NOMO-1 treated with dmso at 0.1 percent for 144 hours (cell line): ENCODE measurements at regions not wholly inside any gene's neighbourhood (a gene's known extent, or its start where the extent isn't known, plus 50 kb on each side); places are given as distances from the start of the nearest gene placed in this dataset.
"Not testable (repeated sequence)": the region's sequence is repeated elsewhere in the genome, so short reads cannot be mapped to it uniquely, and the experiment has no call there.

Experiments
- DNase-seq: peaks from one replicate; lab custom pipeline; 2025; ENCODE audit not compliant: unreplicated experiment; lab: John Stamatoyannopoulos, UW

DNA sequence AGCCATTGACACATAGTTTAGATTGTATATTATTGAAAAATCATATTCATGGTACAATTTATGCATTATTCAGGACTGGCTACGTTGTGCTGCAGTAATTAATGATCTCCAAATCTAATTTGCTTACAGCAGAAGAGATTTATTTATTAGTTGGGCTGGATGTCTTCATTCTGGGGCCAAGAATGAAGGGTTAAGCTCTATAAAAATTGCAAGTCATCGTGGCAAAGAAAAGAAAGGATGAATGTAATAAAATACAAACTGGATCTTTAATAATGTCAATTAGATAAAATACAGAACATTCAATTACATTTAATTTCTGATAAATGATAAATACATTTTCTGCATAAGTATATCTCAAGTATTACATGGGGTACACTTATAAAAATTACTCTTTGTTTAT is 151.8 kb upstream of the ANO5 start:
- DNase-seq: no peak

DNA sequence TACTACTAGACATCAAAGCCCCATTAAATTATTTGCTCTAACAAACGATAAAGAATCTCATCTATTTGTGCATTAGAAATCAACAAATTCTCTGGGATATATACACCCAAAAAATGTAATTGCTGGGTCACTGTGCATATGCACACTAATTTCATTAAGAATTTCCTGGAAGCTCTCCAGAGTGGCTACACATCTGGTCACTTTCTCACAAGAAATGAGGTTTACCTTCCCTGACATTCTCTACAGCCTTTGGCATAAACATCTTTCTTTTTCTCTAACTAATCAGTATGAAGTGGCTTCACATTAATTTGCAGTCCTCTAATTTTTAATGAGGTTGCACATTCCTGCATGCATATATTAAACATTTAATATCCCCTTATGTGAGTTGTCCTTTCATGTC is 150.8 kb upstream of the ANO5 start:
- no peak for DNase-seq

DNA sequence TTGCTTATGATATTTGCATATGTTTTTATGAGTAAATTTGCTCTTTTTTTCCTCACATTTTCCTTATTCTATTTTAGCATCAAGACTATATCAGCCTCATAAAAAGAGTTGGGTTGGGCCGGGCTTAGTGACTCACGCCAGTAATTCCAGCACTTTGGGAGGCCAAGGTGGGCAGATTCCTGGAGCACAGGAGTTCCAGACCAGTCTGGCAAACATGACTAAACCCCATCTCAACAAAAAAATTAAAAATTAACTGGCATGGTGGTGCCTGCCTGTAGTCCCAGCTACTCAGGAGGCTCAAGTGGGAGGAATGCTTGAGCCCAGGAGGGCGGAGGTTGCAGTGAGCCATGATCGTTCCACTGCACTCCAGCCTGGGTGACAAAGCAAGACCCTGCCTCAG is 148.8 kb upstream of the ANO5 start:
- DNase-seq: no peak

DNA sequence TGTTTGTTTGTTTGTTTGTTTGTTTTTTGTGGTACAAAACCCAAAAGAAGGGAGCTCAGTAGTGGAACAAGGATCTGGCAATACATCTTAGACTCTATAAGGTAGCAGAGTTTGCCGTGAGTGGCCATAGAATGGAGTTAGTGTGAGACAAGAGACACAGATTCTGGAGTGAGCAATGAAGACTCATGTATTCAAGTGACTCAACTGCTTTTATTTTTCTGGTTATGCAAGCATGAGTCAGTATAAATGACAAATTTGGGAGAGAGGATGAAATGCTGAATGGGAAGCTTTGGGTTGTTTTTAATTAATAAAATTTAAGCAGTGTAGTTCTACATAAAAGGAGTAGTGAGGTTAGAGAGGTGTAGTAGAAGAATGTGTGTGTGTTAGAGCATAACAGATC is 143.6 kb upstream of the ANO5 start:
- no peak for DNase-seq

DNA sequence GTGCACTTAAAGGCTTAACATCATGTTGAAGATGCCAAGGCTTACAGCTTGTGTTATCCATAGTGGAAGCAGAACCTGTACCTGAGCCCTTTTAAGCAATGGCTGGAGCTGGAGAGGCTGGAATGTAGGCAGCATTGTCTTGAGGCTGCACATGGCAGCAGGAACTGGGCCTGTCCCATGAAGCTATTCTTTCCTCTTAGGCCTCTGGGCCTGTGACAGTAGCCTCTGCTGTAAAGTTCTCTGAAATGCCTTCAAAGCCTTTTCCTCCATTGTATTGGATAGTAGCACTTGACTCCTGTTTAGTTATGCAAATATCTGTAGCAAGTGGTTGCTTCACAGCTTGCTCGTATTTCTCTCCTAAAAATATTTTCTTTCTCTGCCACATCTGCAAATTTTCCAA is 127.4 kb upstream of the ANO5 start:
- DNase-seq: no peak

DNA sequence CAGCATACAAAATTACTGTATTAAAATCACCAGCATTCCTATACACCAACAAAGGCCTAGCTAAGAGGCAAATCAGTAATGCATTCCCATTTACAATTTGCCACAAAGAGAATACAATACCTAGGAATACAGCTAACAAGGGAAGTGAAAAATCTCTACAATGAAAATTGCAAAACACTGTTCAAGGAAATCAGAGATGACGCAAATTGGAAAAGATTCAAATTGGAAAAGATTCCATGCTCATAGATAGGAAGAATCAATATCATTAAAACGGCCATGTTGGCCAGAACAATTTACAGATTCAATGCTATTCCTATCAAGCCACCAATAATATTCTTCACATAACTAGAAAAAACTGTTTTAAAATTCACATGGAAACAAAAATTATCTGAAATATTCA is 123.0 kb upstream of the ANO5 start:
- no peak for DNase-seq

DNA sequence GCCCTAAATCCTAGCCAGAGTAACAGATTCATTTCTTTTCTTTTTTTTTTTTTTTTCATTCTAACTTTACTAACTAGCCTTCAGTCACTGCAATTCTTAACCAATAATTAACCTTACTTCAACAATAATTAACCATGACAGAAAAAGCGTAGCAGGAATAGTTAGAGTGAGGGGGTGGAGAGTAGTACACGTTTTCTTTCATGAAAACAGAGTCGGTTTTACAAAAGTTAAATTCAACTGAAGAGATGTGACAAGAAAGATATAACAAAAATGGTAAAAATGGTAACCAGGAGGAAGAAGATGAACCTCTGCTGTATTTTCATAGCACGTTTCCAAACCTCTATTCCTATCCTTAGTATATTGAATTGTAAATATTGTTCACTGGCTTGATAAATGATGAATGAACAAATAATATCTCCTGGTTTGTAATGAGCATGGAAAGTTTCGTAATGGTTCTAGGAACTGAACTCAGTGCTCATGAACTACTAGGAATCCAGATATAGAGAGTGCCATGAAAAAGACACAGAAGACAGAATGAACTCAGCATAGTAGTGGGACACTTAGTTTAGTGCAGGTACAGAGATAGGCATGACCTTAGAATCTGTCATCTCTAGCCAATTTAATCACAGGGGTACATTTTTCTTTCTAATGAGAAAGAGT is 116.5 kb upstream of the ANO5 start:
- no peak for DNase-seq

DNA sequence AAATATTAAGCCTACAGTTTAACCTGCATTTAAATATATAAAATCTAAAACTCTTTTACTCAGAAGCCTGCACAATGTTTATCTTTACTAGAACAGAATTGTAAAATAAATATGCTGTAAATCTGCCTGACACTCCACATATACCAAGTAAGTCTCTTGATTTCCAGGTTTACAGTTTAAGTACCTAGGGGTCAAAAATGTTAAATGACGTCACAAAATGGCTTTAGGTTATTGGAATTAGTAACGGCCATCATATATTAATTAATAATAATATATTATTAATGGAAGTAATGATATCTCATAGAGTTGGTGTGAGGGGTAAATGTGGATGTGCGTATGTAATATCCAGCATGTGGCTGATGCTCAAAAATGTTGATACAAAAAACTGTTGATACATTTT is 114.8 kb upstream of the ANO5 start:
- no peak for DNase-seq

DNA sequence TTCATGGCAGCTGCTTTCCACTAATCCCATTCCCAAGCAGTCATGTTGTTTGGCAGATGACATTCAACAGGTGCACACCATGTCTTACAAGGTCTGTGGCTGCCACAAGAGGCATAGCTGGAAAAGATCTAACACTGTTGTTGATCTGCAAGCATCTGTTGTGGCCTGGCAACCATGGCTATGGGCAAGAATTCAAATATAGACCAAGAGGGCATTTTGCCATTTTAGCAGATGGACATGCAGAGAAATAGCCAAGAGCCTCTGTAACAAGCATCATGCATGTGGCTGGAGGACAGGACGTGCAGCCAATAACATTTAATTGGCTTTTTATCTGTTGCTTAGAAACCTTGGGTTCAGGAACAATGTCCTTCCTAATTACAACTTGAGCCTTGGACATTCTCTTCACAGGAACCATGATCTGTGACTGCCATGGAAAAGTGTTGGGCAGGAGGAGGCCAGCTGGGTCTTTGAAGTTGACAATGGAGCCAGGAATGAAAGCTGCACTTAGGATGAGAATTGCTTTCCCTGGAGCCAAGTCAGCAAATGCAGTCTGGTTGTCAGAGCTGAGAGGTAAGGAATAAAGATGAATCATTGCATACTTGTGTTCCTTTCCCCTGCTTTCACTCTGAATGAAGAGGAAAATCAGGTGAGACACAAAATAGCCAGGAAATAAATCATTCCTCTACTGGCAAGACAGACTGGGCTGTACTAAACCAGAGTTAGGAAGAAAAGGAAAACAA is 113.6 kb upstream of the ANO5 start:
- DNase-seq: no peak

DNA sequence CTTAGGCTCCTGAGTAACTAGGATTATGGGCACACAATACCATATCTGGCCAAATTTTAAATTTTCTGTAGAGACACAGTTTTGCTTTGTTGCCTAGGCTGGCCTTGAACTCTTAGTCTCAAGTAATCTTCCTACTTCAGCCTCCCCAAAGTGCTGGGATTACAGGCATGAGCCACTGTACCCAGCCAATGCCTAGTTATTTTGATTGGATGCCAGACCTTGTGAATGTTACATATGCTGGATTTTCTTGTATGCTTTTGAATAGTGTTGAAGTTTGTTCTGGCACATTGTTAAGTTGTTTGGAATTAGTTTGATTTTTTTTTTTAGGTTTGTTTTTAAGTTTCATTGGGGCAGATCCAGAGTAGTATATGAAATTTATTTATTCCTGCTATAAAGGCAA is 110.7 kb upstream of the ANO5 start:
- DNase-seq: no peak

DNA sequence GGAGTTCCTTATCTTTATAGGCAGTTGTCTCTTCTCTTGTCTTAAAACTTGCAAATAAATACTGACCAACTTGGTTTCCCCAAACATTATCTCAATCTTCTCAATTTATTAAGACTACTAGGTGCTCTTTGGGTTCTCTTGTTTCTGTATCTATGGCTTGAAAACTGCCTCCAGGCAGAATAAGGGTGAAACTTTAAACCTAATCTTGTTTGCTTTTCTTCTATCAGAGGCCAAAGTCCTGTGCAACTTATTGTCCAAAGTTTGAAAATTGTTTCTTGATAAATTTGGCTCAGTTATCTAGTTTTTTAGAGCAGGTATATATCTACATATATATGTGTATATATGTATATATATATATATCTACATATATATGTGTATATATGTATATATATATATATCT is 110.1 kb upstream of the ANO5 start:
- no peak for DNase-seq

DNA sequence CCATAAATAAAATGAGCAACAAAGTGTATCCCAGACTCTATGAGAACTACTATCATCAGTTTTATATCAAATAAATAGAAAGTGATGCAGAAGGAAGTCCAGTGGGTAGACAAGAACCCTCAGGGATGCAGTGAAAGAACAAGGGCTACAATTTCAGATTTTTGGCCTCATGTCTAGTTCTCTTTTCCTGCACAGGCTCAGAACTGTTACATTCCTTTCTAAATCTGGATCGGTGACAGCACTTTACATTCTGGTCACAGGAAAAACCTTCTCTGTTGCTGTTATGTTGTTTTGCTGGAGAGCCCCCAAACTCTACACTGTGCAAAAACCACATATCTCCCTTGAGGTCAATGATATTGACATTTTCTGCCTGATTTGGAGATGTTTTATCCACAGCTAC is 108.8 kb upstream of the ANO5 start:
- DNase-seq: no peak

DNA sequence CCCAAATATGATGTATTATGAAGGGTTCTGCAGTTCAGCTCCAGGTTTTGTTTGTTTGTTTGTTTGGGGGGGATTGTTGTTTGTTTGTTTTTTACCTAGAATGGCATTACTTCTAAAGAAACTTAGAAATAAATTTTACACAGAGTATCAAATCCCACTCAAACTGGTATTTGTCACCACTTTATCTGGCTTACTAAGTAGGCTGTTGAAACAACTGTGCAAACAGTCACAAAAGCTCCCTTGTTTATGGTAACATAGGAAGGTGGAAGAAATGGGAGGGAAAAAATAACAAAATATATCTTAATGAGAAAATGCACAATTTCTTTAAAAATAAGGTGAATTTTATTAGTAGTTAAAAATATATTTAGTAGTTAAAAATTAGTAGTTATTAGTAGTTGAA is 108.3 kb upstream of the ANO5 start:
- DNase-seq: no peak

DNA sequence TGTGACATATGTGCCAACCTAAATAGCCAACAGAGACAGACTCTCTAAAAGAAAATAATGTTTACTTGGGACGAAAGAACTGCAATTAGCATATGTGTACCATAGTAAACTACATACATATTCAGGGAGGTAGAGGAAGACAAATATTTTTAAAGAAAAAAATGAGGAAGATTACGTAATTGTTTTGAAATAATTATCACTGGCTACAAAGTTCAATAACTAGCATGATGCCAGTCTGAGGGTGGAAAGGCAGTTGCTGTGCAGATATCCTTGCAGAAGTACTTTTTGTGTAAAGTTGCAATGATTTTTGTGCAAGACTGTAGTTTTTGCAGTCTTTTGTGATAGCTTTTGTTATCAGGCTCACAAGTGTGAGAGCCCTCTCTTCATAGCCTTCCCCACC is 103.3 kb upstream of the ANO5 start:
- no peak for DNase-seq

DNA sequence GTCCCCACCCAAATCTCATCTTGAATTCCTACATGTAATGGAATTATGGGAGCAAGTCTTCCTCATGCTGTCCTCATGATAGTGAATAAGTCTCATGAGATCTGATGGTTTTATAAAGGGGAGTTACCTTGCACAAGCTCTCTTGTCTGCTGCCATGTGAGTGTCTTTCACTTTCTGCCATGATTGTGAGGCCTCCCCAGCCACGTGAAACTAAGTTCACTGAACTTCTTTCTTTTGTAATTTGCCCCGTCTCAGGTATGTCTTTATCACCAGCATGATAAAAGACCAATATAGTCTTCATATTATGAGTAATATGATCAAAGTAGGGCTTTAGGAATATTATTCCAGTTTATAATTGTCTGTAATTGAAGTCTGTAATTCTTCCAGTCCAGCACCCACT is 86.3 kb upstream of the ANO5 start:
- DNase-seq: no peak

DNA sequence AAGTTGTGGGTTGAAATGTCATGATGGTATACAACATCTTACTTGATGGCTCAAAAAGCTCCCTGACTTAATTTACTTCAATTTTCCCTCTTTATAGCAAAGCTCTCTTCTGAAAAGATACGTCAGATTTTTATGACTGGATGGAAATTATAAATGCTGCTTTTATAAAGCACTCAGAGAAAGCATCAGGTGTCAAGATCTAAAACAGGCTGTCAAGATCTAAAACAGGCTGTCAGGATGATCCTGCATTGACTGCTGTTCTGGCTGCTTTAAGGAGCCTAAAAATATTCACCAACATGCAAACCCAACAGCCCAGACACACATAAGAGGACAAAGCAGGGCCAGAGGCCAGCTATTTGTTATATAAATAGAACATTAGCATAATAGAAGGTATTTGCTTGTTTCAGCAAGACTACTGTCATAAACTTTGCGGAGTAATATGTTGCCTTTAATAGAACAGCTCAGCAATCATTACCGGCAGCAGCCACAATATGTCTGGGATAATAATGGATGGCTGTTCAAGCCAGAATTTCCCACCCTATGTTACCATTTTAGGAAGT is 77.3 kb upstream of the ANO5 start:
- DNase-seq: no peak

DNA sequence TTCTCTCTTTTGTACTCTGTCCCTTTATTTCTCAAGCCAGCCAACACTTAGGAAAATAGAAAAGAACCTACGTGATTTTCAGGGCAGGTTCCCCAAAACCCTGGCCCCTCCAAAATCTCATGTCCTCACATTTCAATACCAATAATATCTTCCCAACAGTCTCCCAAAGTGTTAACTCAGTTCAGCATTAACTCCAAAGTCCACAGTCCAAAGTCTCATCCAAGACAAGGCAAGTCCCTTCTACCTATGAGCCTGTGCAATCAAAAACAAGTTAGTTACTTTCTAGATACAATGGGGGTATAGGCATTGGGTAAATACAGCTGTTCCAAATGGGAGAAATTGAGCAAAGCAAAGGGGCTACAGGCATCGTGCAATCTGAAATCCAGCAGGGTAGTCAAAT is 64.9 kb upstream of the ANO5 start:
- DNase-seq: not testable (repeated sequence)

DNA sequence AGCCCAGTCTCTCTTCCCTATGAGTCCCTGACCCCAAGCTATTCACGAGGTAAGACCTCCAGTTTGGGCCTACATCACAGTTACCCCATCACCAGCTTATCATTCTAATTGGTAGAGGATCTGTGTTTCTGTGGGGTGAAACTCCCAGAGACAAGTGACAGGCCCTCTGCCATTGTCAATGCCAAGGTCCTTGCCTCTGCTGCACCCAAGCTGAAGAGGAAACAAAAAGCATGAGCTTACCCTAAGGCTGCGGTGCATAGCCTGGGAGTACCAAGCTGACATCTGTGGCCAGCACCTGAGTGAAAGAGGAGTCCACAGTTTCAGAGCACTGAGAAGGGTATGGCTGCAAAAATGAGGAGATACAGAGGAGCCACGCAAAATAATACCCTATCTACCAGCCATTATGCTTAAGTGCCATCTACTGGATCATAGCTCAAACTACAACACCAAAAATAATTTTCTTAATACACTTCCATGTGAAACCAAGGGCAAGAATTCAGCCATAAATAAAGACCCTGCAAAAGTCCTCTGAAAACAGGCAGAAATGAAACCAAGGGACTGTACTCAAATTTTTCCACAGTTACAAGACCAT is 62.3 kb upstream of the ANO5 start:
- DNase-seq: no peak

DNA sequence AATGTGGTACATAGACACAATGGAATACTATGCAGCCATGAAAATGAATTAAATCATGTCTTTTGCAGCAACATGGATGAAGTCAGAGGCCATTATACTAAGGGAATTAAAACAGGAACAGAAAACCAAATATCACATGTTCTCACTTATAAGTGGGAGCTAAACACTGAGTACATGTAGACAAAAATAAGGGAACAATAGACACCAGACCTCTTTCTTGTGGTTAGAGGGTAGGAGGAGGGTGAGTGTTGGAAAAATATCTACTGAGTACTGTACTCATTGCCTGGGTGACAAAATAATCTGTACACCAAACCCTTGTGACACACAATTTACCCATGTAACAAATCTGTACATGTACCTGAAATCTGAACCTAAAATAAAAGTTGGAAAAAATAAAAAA is 59.1 kb upstream of the ANO5 start:
- no peak for DNase-seq

DNA sequence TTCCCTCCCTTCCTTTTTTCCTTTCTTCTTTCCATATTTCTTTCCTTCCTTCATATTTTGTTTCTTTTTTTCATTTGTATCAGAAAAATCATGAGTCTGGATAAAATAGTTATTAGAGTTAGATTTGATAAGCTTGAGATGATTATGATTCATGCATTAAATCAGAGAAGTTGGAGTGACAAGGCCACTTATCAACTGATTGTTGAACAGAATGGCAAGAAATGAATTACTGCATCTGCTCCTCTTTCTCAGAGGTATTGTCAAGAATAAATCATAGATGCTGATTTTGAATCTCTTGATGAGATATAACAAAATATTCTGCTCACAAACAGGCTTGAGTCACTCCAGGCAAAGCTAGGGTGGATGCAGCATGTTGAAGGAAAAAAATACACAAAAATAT is 54.6 kb upstream of the ANO5 start:
- DNase-seq: no peak
